ENCODE measurements at regions not wholly inside any gene's neighbourhood (a gene's known extent, or its start where the extent isn't known, plus 50 kb on each side); places are given as distances from the start of the nearest gene placed in this dataset.

GRCh38 chr17:13204607-13205237 is 186.9 kb upstream of the ELAC2 start:
- TF ChIP-seq ZNF462 (CRISPR knock-in tag; IDR thresholded peaks at IDR 0.05): no peak
- TF ChIP-seq CTCF (conservative IDR thresholded peaks at IDR 0.05; ENCODE audit: low read depth in 2 of 2): no peak
- TF ChIP-seq CREB1 (CRISPR knock-in tag; IDR thresholded peaks at IDR 0.05; ENCODE audit: low read depth): no peak
